ENCODE measurements at regions not wholly inside any gene's neighbourhood (a gene's known extent, or its start where the extent isn't known, plus 50 kb on each side); places are given as distances from the start of the nearest gene placed in this dataset.

DNA sequence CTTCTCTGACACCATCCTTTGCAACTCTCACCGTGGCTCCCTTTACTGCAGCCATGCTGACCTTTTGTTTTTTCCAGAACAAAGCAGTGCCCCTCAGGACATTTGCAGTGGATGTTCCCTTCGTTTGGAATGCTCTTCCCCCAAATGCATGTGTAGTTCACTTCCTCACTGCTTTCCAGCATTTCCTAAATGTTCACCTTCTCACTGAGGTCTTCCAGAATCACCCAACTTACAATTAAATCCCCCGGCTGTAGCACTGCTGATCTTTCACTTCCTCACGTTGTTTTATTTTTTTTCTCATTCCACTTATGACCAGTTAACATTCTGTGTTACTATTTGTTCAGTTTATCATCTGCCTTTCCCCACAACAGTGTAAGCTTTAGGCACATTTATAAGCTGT, 73.1 kb downstream of the GASK1B start:
- TF ChIP-seq, protein P1, sequence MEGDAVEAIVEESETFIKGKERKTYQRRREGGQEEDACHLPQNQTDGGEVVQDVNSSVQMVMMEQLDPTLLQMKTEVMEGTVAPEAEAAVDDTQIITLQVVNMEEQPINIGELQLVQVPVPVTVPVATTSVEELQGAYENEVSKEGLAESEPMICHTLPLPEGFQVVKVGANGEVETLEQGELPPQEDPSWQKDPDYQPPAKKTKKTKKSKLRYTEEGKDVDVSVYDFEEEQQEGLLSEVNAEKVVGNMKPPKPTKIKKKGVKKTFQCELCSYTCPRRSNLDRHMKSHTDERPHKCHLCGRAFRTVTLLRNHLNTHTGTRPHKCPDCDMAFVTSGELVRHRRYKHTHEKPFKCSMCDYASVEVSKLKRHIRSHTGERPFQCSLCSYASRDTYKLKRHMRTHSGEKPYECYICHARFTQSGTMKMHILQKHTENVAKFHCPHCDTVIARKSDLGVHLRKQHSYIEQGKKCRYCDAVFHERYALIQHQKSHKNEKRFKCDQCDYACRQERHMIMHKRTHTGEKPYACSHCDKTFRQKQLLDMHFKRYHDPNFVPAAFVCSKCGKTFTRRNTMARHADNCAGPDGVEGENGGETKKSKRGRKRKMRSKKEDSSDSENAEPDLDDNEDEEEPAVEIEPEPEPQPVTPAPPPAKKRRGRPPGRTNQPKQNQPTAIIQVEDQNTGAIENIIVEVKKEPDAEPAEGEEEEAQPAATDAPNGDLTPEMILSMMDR (IDR thresholded peaks at IDR 0.05): no peak
- TF ChIP-seq EP300 (IDR thresholded peaks at IDR 0.05) (no peak), POLR2A (IDR thresholded peaks at IDR 0.05) (no peak)

Data from tibial nerve (tissue), 4 donors.